ACHN (cell line): ENCODE measurements at regions not wholly inside any gene's neighbourhood (a gene's known extent, or its start where the extent isn't known, plus 50 kb on each side); places are given as distances from the start of the nearest gene placed in this dataset.
"Not testable (repeated sequence)": the region's sequence is repeated elsewhere in the genome, so short reads cannot be mapped to it uniquely, and the experiment has no call there.

Experiments
- DNase-seq: peaks from one replicate; pipeline ENCODE4 v3.0.0-alpha.2; 2015
- in situ Hi-C: cut with HindIII; loops from 2 replicates; pipeline ENCODE4 v1.10.0; 2017; ENCODE audit warnings: low sequenced_read_pairs, low pct_ligation_motif_present, low pct_unique_long_range_greater_than_20kb

DNA sequence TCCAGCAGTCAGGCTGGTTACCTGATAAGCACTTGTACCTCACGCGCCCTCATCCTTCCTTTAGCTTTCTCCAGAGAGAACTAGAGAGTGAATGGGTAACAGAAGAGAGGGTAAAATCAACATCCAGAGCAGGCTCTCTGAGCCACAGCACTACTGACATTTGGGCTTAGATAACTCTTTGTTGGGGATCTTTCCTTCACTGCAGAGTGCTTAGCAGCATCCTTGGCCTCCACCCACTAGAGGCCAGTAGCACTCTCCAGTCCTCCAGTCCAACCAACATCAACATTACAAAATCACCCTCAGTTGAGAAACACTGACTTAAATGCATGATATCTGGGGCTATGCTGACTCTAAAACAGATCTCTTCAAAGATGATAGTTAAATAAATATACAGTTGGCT lies 220.7 kb downstream of the TACR3 start:
- no peak for DNase-seq
- in situ Hi-C loops = no loop called here

DNA sequence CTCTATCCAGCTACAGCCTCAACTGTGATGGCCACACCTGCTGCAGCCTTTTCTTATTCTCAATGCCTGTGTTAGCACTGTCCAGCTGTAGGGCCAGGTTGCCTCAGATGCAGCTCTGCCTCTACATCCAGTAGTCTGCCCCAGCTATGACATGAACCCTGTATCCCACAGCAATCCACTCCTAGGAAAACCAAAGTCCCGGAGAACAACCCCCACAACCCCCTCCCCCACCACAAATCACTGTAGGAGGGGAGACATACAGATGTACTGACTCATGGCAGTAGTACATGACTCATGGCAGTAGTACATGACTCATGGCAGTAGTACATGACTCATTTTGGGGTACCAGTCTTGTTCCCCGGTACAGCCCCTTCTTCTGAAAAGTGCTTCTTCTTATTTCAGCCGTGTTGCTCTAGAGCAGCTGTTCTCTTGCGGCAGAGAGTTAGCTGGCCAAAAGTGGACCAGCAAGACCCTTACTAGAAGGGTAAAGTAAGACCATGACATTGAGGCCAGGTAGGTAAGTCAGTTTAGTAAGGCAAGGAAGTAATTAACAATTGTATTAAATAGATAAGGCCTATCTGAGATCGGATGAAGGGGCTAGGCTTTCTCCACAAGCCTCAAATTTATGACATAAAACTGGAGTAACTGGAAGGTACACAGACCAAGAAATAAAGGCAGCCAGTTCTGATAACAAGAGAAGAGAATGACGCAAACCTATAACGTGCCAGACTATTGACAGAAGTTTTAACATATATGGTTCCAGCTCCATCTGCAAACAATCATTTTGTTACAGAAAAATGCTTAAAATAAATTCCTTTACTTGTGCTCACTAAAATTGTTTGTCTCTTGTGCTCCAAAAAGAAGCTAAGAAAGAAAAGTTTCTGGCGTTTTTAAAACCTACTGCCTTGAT lies 221.4 kb downstream of the TACR3 start:
- in situ Hi-C loops = no loop called here
- peak; percentile 16 for DNase-seq

DNA sequence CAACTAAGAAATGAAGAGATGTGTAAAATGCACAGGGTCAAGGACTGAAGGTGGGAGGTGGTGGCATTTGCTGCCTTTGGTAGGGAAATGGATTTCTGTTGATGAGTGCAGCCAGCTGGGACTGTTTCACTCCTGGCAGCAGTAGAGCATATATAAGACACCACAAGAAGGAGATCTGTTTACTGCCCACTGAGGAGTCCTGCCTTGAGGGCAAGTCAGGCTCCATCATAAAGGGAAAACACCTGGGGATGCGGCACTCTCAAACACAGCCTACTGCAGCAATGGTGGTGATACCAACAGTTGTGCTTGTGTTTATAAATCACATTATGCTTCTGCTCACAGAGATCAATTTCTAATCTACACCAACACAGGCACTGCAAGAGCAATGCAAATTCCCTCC lies 222.1 kb downstream of the TACR3 start:
- DNase-seq = no peak
- in situ Hi-C loops = no loop called here

DNA sequence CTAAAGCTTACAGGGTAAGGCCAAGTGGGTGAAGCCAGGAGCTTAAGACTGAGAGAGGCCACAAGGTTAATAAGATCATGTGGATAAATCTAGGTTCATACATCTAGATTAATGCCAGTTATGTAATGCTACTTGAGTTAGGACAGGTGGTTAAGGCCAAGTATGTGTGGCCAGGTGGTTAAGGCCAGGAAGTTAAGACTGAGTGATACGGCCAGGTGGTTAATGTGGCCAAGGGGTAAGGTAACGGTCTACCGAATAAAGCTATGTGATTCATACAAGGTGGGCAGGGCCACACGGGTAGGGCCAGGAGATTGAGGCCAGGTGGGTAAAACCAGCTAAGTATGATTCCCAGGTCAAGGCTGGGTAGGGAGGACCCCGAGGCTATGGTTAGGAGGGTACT lies 223.0 kb downstream of the TACR3 start:
- DNase-seq = no peak
- in situ Hi-C loops = no loop called here

DNA sequence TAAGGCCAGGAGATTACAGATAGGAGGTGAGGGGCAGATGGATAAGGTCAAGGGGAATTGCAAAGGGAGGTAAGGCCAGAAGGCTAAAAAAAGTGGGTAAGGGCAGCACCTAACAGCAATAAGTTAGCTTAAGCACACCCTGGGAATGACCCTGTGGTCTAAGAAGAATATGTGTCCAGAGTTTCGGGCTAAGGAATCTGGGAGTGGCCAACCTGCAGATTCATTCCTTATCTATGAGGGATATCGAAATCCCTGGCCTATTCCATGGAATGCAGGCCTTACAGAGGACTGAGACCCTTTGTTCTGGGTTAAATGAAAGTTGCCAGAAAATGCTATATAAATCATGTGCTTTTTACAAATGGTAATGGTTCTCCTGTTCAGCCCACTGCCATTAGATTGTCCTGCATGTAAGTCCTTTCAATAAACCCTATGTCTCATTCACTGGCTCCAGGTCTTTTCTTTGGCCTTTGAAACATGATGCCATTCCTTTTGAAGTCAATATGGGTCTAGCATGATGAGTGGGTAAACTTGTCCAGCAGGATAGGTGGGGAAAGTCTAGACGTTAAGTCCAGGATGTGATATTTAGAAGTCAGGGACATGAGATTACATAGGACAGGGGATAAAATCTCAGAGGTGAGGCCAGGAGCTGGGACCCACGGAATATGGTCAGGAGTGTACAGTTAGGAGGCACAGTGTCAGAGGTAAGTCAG lies 226.2 kb downstream of the TACR3 start:
- no peak for DNase-seq
- in situ Hi-C loops = no loop called here

DNA sequence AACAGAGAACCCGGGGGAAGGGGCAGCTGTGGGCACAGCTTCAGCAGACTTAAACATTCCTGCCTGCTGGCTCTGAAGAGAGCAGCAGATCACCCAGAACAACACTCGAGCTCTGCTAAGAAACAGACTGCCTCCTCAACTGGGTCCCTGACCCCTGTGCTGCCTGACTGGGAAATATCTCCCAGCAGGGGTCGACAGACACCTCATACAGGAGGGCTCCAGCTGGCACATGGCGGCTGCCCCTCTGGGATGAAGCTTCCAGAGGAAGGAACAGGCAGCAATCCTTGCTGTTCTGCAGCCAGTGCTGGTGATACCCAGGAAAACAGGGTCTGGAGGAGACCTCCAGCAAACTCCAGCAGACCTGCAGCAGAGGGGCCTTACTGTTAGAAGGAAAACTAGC lies 234.5 kb downstream of the TACR3 start:
- in situ Hi-C loops, DNase-seq: not testable (repeated sequence)

DNA sequence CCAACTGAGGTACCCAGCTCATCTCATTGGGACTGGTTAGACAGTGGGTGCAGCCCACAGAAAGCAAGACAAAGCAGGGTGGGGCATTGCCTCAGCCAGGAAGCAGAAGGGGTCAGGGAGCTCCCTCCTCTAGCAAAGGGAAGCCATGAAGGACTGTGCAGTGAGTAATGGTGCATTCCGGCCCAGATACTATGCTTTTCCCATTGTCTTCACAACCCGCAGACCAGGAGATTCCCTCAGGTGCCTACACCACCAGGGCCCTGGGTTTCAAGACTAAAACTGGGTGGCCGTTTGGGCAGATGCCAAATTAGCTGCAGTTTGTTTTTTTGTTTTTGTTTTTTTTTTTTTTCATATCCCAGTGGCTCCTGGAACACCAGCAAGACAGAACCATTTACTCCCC lies 235.3 kb downstream of the TACR3 start:
- no peak for DNase-seq
- in situ Hi-C loops = no loop called here

DNA sequence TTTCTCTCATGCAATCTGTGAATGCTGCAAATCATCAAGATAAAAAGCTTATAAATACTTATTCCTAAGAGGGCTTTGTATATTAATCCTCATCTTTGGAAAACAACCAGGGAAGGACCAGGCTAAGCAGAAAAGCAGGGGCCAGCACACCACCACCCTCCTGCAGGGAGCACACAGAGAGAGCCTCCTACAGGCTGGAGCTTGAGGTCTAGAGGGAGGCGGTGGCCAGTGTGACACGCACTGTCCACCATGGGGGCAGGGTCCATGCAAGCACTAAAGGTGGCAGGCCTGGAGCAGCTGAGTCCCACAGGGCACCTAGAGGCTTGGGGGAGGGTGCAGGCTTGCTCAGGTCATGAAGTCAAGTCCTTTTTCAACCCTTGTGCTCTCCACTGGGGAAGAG lies 236.9 kb downstream of the TACR3 start:
- DNase-seq = no peak
- in situ Hi-C loops = no loop called here

DNA sequence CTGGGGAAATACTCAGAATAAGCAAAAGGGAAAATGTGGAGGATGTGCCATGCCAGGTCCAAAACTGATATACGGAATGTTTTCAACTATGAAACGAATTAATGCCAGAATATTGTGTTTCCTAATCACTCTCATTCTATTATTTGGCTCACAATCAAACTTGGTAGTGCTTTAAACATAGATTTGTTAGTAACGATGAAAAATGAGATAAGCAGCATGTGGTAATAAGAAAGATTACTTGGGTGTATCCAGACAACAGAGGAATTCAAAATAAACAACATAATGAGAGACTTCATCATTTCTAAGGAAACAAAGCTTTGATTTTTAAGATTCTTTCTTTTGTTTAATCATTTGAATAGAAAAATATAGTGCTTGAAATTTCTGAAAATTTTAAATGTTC lies 237.3 kb downstream of the TACR3 start:
- DNase-seq = no peak
- in situ Hi-C loops = no loop called here

DNA sequence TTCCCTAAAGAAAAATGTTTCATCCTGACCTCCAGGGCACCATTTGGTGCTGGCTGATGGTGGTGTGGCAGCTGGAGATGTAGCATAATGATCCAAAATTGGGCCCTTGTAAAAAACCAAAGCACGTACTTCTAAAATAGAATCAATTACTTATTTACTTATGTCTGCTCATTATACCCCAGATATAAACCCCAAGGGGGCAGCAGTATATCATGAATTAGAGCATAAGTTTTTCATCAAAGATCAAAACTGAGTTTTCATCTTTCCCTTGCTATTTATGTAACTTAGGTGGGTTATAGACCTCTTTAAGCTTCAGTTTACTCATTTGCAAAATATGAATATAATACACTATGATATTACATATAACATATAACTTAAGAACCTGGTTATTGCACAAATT lies 241.1 kb downstream of the TACR3 start:
- DNase-seq = peak; percentile 4
- in situ Hi-C loops = no loop called here

DNA sequence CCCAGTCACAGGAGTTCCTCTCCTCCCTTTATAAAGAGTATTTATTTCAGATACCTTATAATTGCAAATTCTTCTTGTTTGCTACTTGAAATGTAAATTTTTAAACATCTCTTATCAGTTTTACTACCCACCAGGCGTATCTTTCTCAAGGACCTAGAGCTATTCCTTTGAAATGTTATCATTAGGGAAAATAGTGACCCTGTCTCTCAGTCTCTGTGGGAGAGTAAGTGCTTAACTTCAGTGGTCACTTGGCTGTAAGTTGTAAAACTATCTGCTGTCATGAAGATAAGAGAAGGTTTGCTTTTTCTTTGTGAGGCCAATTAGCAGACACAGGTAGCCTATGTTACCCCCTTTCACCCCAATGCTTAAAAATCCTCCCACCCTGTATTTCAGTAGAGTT lies 241.6 kb downstream of the TACR3 start:
- in situ Hi-C loops = no loop called here
- no peak for DNase-seq

DNA sequence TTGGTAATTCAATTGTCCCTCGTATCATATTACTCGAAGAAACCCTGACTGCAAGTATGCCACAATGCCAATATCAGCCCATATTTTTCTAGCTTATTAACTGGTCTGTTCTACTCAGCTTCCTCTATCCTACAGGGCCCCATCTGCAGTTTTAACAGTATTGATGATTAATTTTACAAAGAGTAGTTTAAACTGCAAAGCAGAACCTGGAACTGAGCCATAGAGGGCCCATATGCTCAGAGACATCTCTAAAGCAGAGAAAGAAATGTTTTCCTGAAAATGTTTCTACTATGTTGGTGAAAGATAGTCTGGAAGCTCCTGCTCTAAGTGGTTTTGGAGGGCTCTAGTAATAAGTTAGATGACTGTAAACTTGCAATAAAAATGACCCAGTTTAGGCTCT lies 259.4 kb upstream of the CENPE start:
- in situ Hi-C loops = no loop called here

DNA sequence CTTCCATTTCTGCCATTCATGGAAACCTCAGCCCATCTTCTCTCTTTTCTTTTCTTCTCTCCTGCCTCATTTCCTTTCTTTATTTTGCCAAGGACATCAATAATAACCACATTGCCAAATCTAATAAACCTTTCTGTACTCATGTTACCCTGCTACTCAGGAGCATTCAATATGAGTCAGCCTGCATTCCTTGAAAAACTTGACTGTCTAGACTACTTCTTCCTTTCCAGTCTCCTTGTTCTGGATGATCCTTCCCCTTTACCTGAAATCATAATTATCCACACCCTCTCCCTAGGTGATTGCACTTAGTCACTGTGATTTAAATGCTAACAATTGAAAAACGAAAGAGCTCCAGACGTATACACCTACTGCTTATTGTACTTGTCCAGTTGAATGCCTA lies 253.2 kb upstream of the CENPE start:
- DNase-seq = no peak
- in situ Hi-C loops = no loop called here

More for the DNA sequence above, 259.4 kb upstream of the CENPE start:
- no peak for DNase-seq

DNA sequence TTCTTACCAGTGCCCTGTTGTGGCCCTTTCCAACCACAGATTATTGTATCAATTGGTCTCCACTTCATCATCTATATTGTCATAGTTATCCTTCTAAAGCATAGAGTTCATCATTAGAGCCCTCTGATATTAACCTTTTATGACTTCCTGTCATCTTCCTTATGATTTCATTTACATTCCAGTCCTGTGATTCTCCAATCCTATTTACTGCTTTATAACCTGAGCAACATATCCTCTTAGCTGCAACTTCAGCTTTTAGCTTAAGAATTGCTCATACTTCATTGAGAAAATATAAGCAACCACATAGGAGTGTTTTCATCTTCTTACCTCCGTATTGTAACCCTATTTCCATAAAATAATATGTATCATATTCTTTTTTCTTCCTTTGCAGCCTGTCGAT lies 252.6 kb upstream of the CENPE start:
- in situ Hi-C loops = no loop called here
- no peak for DNase-seq

DNA sequence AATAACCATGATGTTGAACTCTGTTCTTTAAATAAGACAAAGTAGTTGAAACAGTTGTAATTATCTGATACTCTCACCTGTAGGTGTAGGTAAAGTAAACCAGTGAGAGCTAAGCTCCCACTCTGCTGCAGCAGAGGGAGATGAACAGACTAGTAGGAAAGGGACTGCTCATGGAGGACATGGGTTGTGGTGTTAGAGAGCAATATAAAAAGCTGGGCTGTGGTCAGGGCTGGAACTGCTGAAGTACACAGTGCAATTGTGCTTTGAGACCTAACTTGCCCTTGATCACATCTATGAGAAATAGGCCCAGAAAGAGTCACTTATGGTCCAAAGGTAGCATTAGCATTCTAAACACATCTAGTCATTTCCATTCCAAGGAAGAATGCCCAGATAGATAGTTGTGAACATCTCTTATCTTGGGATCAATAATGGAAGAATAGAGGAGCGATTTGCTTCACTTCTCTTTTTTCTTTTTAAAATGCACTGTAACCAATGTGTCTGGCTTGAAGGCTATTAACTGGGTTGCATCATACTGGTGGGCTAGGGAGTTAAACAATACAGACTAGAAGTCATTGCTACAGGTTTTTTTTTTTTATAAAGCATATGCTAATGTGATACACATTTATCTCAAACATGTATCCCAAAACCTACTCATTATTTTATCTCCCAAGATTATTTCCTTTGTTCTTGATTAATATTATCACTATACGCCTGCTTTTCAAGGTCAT lies 251.3 kb upstream of the CENPE start:
- DNase-seq = no peak
- in situ Hi-C loops = no loop called here

DNA sequence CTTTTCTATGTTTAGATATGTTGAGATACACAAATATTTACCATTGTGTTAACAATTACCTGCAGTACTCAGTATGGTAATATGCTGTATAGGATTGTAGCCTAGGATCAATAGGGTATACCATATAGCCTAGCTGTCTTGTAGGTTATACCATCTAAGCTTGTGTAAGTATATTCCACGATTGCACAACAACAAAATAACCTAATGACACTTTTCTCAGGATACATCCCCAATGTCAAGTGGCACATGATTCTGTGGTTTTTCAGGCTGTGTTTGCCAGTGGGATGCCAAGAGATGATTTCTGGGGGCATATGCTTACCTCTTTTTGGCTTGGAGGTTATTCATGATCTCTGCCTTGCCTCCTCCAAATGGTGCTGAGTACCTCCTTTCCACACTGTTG lies 247.2 kb upstream of the CENPE start:
- DNase-seq = no peak
- in situ Hi-C loops = no loop called here

DNA sequence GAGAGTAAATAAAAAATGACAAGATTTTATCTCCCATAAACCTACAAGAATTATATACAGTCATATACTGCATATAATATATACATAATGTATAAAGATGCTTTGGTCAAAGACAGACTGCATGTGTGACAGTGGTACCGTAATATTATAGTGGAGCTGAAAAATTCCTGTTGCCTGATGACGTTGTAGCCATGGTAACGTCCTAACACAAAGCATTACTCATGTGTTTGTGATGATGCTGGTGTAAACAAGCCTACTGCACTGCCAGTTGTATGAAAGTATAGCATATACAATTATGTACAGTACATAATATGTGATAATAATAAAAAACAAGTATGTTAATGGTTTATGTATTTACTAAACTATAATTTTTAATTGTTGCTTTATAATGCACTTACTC lies 245.2 kb upstream of the CENPE start:
- in situ Hi-C loops = no loop called here
- DNase-seq = no peak

DNA sequence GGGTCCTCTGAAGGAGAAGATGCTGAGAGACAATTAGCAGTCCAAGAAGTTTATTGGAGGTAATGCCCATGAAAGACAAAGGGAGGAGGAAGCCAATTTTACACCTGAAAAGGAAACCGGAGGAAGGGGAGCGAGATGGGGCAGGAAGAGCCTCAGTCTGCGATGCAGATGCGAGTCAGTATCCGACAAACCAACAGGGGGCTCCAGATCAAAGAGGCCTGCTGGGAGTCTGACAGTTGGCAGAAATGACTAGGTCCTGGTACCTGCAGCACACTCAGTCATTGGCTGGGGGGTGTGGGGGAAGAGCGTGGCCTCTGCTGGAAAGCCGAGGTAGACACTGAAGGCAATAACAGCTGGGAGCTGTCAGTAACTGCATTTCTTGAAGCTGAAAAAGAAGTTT lies 231.1 kb upstream of the CENPE start:
- in situ Hi-C loops = no loop called here
- peak; percentile 6 for DNase-seq

DNA sequence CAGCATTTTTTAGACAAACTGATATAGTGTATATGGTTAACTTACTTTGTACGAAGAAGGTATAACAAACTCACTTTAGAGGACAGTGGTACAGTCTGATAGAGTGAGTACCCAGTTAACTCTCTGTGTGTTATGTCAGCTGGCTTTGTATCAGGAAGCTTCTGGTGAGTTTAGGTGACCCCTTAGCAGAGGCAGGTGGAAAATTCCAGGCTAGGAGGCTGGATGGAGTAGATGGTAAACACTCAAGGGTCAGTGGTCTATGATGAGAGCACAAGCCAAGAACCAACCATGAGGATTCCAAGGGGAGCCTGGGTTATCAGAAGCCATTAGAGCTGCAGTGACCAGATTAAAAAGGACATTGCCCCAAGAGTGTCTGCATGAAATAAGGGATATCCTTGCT lies 227.3 kb upstream of the CENPE start:
- in situ Hi-C loops = no loop called here
- no peak for DNase-seq
